HG03175 (cell line): ENCODE measurements at regions not wholly inside any gene's neighbourhood (a gene's known extent, or its start where the extent isn't known, plus 50 kb on each side); places are given as distances from the start of the nearest gene placed in this dataset.

Source experiments
- ATAC-seq: cut with Tn5 transposase; IDR thresholded peaks from one replicate; pipeline ENCODE4 v1.9.1; 2021; ENCODE audit warnings: mild to moderate bottlenecking, moderate library complexity; ENCODE audit not compliant: unreplicated experiment

- ATAC-seq: no peak
Observed at GRCh38 chr4:128571747-128572146, 237.8 kb upstream of the JADE1 start.

GRCh38 chr4:128570387-128570975 lies 239.0 kb upstream of the JADE1 start:
- ATAC-seq: no peak

DNA sequence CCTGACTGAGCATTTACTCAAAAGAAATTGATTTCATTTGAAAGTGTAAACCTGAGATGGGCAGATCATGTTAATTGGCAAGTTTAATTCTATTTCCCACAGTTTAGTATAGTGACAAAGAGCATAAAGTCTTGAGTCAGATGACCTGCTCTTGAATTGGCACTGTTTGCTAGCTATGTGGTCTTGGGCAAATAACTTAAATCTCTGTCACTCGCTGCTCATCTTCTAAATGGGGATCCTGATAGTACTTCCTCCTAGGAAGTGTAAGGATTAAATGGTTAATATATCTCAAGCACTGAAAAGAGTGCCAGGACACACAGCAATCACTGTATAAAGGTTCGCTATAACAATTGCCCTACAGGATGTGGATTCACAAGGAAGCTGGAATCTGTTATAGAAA lies 242.8 kb upstream of the JADE1 start:
- no peak for ATAC-seq

DNA sequence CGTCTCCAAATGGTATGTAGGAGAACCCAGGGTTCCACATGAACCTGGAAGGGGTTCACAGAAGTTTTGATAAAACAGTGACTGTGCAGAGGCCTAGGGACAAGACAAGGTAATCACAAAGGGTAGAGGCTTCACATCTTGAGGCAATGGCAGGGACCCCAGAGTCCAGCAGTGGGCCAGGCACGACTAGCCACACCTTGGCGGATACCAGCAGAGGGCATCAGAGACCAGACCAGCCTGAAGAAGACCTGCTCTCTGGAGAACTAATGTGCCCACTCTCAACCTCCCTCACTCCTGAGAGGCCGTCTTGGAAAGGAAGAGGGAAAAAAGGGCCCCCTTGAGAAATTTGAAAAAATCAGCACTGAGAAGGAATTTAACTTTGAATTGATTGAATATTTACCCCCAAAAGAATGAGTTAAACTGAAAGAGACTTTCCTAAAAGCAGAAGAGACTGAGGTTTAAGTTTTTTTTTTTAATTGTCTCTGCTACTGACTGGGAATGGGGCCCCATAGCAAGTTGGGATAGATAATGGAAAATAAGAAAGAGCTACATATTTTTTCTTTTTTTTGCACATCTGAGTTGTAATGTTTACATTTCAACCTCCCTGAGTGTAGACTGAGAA lies 243.8 kb upstream of the JADE1 start:
- ATAC-seq: no peak

GRCh38 chr4:128565054-128565453 lies 244.4 kb upstream of the JADE1 start:
- no peak for ATAC-seq

- ATAC-seq: no peak
Observed at GRCh38 chr4:128564081-128564630, 245.3 kb upstream of the JADE1 start.

- ATAC-seq: no peak
Observed at GRCh38 chr4:128560754-128561495, 248.6 kb upstream of the JADE1 start.

DNA sequence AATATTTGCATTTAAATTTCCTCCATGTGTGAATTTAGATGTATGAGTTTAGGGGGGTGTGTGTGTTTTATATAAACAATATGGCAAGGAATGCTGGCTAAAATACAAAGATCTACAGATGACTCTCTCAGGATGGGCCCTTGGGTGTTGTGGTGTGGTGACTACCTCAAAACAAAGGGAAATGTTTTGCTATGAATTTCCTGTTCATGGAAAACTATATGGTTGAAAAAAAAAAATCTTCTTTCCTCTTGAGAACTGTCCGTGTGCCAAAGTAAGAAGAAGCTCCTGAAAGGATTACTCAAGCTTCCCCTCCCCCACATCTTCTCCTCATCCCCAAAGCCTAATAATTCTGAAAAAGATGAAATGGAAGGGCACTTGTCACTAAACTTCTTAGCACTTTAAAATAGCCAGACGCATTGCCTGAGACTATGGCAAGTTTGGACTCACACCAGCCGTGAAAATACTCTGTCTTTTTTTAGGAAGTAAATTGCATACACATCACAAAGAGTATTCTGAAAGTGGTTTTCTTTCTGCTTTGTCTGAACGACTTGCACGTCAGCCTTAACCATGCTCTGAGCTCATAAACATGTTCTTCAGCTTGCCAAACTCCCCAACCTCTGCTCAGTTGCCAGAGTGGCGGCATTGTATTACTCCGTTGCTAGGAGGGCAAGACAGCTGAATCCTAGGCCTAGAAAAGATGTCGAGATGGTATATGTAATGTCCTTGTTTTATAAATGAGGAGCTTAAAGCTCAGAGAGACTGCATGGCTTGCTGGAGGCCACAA lies 250.4 kb upstream of the JADE1 start:
- no peak for ATAC-seq

GRCh38 chr4:128556756-128557155 lies 252.7 kb upstream of the JADE1 start:
- no peak for ATAC-seq

GRCh38 chr4:128553686-128554515 lies 255.6 kb upstream of the JADE1 start:
- ATAC-seq: no peak

DNA sequence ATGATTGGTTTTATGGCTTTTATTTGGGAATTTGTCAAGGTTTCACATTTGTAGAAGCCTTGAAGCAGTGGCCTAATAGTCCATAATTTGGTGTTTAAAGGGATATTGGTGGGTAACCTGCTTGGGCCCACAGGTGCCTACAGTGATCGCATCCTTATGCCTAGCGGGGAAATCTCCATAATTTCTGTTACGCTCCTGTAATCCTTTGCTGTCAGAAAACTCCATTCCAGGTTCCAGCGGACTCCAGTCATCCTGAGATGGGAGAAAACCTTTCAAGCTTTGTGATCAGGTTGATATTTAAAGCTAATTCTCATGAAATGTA lies 257.0 kb upstream of the JADE1 start:
- no peak for ATAC-seq

GRCh38 chr4:128551280-128551679 lies 258.2 kb upstream of the JADE1 start:
- ATAC-seq: no peak

- no peak for ATAC-seq
Observed at GRCh38 chr4:128550060-128550459, 259.4 kb upstream of the JADE1 start.

GRCh38 chr4:128549636-128550035 lies 259.9 kb upstream of the JADE1 start:
- ATAC-seq: no peak

DNA sequence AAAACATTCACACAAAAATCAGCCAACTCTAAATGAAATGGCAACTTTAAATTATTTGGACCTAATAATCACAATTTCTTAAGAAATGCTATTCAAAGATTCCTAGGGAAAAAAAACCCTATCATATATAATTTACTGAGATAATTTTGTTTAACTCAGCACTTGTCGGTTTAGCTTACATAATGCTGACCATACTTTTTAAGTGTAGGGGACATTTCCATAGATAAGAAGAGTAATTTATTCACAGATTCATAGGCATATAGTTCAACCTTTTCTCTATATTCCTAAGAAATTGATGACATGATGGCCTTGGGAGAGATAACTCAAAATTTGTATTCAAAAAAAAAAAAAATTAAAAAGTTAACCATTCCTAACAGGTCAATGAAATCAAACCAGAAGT lies 260.8 kb upstream of the PGRMC2 start:
- no peak for ATAC-seq

DNA sequence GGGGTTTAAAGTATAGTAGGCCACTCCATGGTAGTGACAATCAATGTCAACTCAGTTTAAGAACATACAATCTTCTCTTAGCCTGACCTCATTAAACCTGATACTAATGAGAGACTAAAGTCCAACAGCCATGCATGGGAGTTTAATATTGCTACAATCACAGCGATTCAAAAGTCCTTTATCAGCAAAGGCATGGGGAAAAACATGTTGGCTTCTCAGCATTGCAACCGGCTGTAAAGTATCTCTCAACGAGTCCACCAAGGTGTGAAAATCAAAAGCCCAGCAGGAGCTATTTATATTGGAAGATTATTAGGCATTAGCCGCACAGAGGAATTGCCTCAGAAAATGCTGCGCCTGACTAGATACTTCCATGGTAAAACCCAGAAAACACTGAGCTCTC lies 256.7 kb upstream of the PGRMC2 start:
- ATAC-seq: no peak

DNA sequence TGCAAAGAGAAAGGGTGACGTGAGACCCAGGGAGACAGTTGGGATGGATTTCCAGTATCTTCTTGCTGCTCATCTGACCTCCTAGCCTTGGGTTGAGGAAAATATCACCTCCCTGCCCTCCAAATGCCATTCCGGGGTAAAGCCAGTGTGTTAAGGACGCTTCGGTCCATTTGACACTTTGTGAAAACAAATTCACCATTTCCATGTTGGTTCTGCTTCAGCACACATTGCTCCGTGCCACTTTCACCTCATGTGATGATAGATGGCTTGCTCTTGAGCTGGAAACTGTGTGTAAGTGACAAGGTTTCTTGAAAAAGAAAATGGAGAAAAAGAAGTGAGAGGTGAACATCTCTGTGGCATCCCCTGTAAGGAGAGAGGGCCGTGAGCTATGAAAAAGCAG lies 256.1 kb upstream of the PGRMC2 start:
- ATAC-seq: no peak

- no peak for ATAC-seq
Observed at GRCh38 chr4:128542047-128542446, 254.4 kb upstream of the PGRMC2 start.

DNA sequence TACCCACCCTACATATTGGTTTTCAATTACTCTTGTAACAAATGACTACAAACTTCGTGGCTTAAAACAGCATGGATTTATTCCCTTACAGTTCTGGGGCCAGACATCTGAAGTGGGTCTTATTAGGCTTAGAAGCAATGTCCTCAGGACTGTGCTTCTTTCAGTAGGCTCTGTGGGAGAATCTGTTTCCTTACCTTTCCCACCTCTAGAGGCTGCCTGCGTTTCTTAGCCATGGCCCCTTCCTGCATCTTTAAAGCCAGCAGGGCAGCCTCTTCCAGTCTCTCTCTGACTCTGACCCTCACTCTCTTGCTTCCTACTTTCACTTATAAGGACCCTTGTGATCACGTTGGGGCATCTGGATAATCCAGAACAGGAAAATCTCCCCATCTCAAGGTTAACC lies 252.5 kb upstream of the PGRMC2 start:
- no peak for ATAC-seq

DNA sequence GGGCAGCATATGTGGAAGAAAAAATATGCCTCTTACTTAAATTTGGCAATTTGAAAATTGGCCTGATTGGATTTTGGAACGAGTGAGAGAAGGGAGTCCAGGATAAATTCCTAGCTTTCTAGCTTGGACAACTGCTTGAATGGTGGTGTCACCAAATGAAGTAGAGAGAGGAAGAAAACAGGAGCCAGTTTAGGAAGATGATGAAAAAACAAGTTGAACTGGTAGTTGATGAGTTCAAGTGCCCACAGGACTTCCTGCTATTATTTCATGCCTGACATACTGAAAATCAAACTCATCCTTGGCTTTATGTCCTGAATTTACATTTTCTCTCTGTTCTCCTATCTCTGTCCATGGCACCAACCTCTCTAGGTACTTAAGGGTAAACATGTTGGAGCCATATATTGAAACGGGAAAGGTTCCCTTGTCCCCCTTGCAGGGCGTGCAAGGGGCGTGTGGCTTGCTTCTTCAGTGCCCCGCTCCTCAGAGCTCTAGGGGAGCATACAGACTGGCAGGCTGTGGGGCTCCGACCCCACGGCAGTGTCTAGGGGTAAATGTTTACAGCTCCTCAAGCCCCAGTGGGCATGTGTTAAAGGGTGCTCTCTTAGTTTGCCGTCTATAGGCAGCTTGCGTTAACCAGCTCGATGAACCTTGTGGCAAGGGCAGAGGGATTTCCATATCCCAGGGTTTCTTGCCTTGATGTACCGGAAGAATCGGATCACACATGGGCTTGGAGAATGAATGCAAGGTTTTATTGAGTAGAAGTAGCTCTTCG lies 250.7 kb upstream of the PGRMC2 start:
- no peak for ATAC-seq
